Renal pelvis (tissue), 1 donor: ENCODE measurements at regions not wholly inside any gene's neighbourhood (a gene's known extent, or its start where the extent isn't known, plus 50 kb on each side); places are given as distances from the start of the nearest gene placed in this dataset.

Experiments used
- DNase-seq: peaks from one replicate; pipeline ENCODE4 v3.0.0-alpha.2; 2013

DNA sequence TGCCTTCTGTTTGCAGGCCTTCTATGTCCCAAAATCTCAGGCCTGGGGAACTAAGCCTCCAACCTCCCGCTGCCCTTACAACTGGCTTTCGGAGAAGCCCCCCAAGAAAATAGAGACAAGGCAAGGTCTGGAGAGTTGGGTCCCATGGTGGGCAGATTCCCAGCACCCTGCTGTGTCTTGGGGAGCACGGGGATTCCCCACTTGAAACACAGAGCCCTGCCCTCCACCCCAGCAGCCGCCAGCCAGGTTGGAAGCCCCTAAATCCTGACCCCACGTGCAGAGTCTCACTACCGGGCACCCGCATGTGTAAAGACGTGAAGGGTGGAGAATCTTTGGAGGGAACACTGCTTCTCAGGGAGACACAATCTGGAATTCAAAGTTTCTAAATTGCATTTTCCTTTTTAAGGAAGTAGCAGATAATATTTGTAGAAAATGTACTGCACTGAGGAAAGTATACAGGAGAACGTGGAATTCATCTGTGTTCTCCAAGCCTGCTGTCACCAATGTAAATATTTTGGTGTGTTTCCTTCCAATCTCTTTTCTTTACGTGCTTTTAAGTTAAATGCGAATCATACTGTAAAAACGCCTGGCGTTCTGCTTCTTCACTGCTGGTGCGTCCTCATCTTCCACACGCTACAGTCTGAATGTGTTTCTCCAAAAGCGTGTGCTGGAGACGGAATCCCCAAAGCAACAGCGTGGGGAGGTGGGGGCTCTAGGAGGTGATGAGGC, 220.9 kb downstream of the BRD1 start:
- no peak for DNase-seq

DNA sequence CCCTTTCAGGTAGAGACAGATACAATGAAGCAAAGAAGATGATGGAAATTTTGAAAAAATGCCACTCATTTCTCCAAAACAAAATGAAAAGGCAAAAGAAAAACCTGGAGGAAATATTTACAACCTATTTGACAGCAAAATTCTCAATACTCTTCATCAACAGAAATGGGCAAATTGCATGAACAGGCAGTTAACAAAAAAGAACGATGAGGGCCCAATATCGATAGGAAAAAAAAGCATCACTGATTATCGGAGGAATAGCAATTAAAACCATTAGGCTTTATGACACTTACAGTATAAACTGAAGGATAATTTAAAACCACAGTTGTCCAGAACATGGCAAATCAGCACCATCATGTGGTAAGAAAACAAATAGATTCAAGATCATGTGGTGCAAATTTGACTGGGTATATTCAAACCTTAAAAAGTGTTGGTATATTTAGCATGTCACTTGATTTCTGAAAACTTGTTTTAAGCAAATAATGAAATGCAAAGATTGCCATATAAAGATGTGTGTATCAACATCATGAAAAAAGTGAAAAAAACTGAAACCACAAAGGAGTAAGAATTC, 222.9 kb downstream of the BRD1 start:
- DNase-seq, result no peak

DNA sequence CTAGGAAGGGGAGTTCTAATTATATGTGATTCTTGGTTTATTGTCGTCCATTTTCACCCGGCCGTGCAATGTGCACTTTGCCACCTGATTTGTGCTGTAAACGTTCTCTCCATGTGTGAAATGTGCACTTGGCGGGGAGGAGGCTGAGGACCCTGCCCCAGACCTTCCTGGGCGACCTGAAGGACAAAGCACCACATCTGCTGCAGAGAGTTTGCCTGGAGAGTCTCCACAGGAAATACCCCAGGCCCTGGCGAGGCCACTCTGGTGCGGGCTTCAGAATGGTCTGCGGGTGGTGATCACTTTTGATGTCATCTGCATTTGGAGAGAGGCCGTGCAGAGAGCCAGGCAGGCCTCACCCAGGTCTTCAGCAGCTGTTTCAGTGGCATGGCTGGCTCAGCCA, 224.7 kb downstream of the BRD1 start:
- DNase-seq, result no peak

DNA sequence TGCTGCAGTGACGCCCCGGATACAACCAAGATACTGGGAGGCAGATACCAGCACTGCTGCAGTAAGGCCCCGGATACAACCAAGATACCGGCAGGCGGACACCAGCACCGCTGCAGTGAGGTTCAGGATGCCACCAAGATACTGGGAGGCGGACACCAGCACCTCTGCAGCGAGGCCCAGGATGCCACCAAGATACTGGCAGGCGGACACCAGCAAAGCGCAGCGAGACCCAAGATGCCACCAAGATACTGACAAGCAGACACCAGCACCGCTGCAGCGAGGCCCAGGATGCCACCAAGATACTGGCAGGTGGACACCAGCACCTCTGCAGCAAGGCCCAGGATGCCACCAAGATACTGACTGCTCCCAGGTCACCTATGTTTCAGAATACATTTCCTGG, 225.2 kb downstream of the BRD1 start:
- DNase-seq, result no peak

DNA sequence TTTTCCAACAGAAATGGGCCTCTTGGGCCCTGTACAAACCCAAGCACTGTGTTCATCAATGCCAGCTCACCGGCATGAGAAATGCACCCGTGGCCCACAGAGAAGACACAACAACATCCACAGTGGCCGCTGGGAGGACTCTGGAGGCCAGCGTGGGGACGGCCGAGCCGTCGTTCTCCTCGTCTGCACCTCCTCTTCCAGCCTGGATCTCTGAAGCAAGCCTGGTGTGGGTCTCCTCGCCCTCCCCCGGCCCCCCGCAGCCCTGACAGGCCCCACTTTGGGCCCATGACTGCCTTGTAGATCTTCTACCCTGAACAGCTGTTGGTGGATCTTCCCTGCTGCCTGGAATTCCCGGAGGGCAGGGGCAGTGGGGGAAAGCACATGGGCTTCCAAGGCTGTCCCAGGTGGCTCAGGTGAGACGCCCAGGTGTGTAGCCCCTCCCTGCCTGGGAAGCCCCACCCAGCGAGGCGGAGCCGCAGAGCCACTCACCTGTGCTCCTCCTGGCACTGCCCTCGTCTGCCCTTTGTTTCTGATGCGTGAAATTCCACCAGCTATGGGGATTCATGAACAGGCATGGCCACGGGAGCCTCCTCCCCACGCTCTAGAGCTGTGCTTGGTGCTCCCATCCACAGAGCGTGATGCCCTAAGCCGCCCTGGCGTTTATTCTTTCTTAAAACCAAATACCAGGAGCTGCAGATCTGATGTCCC, 225.9 kb downstream of the BRD1 start:
- no peak for DNase-seq

DNA sequence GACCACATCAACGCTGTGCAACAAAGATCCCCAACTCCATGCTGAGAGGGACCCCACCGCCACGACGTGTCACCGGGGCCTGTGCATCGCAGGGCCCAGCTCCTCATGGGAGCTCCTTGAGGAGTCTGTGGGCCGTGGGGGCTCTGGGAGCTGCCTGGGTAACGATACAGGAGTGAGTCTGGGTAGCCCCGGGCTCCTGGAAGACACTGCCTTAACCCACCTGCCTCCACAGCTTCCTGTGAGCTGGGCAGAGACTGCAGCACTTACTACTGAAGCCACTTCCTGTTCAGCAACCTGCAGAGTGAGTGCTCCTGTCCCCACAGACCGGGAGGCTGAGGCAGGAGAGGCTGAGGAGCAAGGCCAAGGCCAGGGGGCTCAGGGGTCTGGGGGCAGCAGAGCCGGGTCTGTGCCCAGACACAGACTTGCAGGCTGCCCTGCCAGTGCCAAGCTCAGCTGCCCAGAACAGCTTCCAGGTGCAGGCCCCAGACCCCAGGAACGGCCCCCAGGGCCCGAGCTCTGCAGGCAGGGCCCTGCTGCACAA, 226.7 kb downstream of the BRD1 start:
- no peak for DNase-seq

DNA sequence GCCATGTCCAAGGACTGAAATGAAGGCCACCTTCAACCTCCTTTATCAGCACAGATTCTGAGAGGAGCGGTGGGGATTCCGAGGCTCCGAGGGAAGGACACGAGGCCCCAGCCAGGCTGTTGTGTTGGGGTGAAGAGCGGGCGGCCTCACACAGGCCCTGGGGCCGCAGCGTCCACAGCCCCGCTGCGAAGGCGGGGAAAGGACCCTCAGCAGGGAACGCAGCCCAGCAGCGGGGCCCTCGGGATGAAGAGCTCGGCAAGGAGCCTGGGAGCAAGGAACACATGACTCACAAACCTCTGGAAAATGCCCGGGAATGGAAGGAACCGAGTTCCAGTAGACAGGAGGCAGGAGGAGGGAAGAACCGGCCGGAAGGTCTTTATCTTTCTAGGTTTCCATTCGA, 227.2 kb downstream of the BRD1 start:
- DNase-seq, result no peak

DNA sequence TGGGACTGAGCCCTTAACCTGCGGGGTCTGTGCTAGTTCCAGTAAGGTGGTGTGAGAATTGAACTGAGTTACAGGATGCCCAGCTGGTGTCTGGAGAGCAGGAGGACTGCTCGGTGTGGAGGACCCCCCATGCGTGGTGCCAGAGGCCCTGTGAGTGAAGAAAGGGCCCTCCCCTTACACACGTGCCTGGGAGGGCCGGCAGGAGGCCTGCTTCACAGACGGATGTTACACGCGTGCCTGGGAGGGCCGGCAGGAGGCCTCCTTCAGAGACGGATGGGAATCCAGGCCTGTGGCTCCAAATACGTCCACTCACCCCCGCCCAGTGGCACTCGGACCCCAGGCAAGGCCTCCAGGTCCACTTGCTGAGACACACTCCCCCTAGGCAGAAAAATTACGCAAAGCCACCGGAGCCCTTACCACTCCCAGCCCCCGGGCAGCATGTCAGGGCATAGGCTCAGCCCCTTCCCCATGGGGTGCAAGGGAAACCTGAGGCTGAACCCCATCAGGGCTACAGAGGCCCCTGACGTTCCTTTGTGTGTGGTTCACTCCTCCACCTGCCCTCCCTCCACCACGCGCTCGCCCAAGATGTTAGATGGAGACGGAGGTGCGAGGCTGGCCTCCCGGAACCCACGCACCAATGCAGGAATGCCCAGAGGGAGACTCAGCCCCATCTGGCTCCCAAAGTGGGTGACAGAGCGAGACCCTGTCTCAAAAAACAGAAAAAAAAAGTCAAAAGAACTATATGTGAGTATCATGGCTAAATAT, 227.8 kb downstream of the BRD1 start:
- no peak for DNase-seq

DNA sequence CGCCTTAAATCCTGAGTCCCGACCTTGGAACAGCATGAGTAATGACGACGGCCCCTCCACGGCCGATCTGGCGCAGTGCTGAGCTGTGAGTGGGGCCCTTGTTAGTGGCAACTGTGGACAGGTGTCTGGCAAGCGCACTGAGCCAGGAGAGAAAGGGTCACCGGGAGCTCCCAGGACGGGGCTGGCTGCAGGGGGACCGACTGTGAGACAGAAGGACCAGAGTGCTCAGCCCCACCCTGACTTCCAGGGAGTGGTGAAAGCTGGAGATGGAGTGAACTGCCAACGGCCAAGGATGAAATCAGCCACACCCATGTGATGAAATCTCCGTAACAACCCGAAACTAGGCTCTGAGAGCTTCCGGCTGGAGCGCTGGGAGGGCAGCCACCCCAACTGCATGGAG, 228.6 kb downstream of the BRD1 start:
- DNase-seq, result no peak

DNA sequence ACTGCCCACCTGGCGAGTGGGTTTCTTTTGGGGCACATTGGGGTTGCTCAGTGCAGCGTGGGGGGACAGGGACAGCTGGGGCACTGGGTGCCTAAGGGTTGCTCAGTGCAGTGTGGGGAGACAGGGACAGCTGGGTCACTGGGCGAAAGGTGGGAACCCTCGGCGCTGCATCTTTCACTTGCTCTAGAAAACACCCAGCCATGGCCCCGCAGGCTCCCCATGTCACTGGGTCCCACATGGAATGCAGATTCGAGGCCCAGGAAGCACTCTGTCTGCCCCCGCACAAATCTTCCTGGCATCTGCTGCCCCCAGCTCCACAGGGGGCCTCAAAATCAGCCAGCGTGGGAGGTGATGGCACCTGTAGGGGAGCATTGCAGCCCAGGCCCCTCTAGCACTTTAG, 229.3 kb downstream of the BRD1 start:
- no peak for DNase-seq

DNA sequence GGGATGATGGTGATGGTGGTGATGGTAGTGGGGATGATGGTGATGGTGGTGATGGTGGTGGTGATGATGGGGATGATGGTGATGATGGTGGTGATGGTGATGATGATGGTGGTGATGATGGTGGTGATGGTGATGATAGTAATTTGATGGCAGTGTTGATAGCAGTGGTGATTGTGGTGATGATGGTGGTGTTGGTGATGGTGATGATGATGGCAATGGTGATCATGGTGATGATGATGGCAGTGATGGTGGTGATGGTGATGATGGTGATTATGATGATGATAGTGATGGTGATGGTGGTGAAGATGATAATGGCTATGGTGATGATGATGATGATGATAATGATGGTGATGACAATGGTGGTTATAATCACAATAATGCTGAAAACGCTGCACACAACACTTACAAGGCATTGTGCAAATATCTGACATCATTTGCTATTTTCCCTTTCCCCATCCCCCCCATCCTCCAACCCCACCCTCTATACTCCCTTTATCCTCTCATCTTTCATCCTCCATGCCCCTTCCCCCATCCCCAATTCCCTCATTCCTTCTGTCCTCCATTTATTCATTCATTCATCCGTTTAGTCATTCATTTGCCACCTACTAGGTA, 230.1 kb downstream of the BRD1 start:
- no peak for DNase-seq

DNA sequence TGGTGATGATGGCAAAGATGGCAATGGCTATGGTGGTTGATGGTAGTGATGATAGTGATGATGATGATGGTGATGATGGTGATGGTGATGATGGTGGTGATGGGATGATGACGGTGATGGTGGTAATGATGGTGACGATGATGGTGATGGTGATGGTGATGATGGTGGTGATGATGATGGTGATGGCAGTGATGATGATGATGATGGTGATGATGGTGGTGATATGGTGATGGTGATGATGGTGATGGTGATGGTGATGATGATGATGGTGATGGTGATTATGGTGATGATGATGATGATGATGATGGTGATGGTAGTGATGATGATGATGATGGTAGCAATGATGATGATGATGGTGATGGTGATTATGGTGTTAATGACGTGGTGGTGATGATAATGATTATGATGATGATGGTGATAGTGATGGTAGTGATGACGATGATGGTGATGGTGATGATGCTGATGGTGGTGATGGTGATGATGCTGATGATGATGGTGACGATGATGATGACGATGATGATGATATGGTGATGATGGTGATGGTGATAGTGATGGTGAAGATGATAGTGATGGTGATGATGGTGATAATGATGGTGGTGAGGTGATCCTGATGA, 232.1 kb downstream of the BRD1 start:
- no peak for DNase-seq

DNA sequence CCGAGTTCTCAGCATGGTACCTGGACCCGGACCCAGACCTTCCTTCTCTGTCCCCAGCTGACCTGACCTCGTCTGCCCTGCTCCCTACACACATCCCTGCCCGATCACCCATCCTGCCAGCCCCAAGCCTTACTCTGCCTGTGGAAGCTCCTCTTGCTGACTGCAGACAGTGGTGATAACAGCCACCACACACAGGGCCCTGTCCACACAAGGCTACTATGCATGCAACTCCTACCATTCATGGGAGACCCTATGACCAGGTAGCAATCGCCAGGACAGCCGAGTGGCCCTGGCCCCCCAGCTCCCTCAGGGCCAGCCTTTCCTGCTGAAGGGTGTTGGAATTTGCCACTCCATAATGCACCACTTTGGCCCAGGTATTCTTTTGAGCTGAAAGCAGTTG, 233.6 kb downstream of the BRD1 start:
- DNase-seq, result no peak

DNA sequence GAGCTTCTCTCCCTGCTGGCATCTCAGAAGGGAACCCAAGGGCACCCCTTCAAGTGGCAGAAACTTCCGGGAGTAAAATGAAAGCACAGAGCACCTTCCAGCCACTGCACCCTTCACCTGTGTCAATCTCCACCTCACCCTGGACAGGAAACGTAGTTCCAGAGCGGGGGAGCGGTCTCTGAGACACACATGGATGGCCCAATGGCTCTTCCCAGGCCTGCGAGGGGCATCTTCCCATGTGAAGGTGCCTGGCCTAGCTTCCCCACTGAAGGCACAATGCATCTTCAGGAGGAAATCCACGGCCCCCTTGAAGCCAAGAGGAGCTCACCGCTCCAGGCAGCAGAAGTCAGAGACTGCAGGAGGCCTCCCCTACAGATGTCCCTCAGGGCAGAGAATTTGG, 234.2 kb downstream of the BRD1 start:
- DNase-seq, result no peak

DNA sequence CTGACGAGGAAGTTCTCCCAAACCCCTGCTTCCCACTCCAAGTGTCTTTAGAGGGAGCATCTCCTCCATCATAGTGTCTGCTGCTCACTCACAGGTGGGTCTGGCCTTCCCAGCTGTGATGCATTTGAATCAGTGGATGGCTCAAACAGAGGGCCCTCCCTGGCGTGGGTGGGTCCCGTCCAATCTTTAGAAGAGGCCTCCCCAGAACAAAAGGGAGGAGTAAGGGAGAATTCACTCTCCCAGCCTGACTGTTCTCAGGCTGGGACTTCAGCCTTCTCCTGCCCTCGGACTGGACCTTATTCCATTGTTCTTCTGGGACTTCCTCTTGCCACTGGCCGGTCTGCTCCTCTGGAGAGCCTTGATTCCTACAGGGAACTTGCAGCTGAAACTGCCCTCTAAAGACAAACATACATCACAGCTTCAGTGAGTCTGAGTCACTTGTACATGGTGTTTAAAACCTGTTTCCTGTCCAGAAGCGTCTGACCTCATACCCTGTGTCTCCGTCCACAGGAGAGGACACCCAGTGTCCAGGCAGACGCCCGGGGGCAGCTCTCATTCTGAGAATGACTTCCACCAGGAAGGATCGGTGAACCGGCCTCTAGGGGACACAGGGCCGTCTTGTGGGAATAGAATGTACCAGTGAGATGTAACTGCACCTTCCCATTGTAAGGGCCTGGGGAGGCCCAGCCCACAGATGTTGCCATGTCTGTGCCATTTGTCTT, 234.7 kb downstream of the BRD1 start:
- DNase-seq, result no peak

DNA sequence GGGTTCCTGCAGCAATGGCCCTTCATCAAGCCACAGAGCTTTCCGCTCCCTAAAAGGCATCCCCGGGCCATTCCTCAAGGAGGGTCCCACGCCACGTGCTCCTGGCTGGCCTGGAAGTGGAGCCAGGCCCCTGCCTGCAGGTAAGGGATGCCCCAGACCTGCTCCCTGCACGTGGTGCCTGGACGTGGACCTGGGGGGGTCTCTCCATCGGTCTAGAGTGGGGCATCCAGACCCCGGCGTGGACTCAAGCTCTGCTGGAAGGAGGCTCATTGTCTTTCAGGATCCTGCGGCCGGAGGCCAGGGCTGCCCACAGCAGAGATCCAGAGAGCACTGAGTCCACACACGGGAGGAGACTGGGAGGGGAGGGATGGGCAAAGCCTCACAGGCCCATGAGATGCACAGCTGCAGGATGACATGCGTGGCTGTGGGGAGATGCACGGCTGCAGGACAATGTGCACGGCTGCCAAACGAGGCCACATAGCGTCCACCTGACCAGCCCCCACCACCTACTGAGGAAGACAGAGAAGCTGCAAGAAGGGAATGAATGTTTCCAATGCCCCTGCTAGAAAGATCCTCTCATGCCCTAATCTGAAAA, 236.7 kb downstream of the BRD1 start:
- DNase-seq, result no peak

DNA sequence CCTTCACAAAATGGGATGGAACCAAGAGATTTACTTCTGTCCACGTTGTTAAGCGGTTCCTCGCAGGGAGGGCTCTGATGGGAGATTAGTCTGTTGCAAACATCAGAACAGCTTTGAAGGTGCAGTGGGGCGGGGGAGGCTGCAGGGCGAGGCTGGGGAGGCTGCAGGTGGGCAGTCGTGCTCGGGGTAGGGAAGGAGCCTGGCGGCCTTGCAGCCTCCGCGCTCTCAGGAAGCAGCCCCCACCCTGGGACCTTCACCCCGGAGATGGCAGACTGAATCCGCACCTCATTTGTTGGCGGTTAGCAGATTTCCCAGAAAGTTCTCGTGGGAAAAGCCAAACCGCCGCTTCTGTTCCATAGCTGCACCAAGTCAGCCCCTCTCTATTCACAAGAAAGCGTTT, 237.3 kb downstream of the BRD1 start:
- DNase-seq, result no peak

DNA sequence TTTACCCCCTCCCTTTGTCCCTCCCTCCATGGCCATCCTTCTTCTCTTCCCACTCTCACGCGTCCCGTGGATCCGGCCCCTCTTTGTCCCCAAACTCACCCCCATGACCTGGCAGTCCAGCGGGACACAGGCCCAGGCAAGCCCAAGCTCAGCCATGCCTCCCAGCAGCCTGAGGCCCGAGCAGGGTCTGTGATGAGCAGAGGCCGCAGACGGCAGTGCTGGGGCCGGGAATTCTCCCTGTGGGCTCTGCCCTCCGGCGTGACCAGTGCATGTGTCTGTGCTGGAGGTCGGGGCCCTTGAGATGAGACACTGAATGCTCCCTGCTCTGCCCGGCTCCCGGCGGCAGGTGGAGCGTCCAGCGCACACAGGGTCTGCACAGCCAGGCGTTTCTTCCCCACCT, 237.9 kb downstream of the BRD1 start:
- no peak for DNase-seq

DNA sequence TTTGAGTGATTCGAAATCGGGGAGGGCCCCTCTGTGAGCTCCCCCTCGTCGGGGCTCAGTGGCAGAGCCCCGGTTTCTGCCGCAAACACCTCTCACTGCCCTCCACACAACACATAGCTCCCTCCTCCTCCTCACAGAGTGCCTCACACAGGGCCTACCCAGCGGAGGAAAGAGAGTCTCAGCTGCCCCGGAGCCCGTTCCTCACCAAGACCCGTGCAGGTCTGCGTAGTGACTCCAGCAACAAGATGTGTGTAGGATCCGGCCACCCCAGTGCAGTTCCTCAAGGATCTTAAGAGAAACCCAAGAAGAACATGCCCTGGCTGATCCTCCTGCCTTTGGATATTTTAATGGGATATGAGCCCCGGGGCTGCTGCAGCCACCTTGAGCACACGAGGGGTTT, 238.4 kb downstream of the BRD1 start:
- no peak for DNase-seq

DNA sequence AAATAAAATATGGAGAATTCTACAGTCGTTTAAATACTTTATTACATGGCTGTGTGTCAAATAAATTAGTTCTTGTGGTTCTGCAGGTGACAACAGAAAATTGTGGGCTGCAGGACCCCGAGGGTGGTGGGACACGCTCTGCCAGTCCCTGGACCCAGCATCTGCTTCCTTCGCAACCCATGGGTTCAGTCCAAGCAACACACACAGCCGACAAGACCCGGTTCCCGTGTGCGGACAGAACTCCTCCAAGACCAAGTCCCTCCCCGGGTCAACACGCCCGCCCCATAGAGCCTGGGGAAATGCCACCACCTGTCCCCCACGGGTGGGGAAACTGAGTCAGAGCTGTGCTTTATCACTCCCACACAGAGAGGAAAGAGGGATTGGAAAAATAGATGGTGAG, 238.9 kb downstream of the BRD1 start:
- DNase-seq, result no peak

DNA sequence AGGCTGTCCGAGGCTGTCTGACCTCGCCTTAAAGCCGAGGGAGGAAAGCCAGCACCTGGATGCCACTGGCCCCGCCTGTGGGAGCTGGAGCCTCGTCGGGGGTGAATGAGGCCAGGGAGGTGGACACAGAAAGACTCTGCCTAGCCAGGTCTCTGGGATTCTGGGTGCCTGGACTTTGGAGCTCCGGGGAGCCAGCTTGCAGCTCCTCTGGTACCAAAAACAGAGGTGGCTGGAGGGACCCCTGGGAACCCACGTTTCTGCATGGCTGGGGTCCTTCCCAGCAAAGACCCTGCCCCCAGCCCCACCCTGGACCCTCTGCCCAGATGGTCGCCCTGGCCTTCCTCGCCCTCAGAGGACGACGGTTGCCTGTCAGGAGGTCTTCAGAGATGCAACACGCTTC, 239.7 kb downstream of the BRD1 start:
- DNase-seq, result no peak
